H1 (cell line): ENCODE measurements at regions not wholly inside any gene's neighbourhood (a gene's known extent, or its start where the extent isn't known, plus 50 kb on each side); places are given as distances from the start of the nearest gene placed in this dataset.

Experiments
- CTCF ChIA-PET: fragments of 300-600 bp; sonication (Branson Sonifier 250); formaldehyde crosslinking; loops from one replicate; lab custom pipeline; 2021; ENCODE audit not compliant: partially characterized antibody; lab: Charles Lee
- POLR2A ChIA-PET: fragments of 300-600 bp; sonication (Branson Sonifier 250); formaldehyde crosslinking; loops from one replicate; lab custom pipeline; 2021; ENCODE audit warnings: inconsistent platforms; ENCODE audit not compliant: partially characterized antibody; lab: Charles Lee
- DNase-seq, 2 experiments: peaks; one replicate each; pipeline versions ENCODE4 v3.0.0 to v3.0.0-alpha.2; 2010 to 2022; ENCODE audit warnings: low spot score in 2 of 2, low read depth in 1 of 2, mixed read lengths in 1 of 2
- FAIRE-seq: peaks from 2 replicates; lab custom pipeline; 2011; peaks lifted over from hg19 to GRCh38; lab: Jason Lieb, UNC
- H2AFZ ChIP-seq: 2 replicates; pipeline ENCODE4 v1.8.1; 2012; ENCODE audit warnings: low read length, inconsistent platforms
- H2AK5ac ChIP-seq: 2 replicates; pipeline ENCODE4 v1.6.1; 2013; ENCODE audit warnings: low read depth, low read length
- H2BK120ac ChIP-seq: replicated peaks from 2 replicates; pipeline ENCODE3; 2013; ENCODE audit warnings: low read depth, low read length, inconsistent platforms
- H2BK12ac ChIP-seq: 2 replicates; pipeline ENCODE4 v1.6.1; 2013; ENCODE audit warnings: low read depth, low read length
- H2BK15ac ChIP-seq: 2 replicates; pipeline ENCODE4 v1.6.1; 2013; ENCODE audit warnings: low read length
- H2BK20ac ChIP-seq: 2 replicates; pipeline ENCODE4 v1.6.1; 2013; ENCODE audit warnings: low read length
- H2BK5ac ChIP-seq: 2 replicates; pipeline ENCODE4 v1.6.1; 2013; ENCODE audit warnings: low read depth, low read length
- H3K14ac ChIP-seq: 2 replicates; pipeline ENCODE4 v1.6.1; 2013; ENCODE audit warnings: inconsistent platforms; ENCODE audit not compliant: insufficient read length
- H3K18ac ChIP-seq: 2 replicates; pipeline ENCODE4 v1.6.1; 2013; ENCODE audit warnings: low read length; ENCODE audit errors: extremely low read depth
- H3K23ac ChIP-seq: 2 replicates; pipeline ENCODE4 v1.6.1; 2013; ENCODE audit warnings: inconsistent platforms; ENCODE audit not compliant: insufficient read length
- H3K23me2 ChIP-seq: 2 replicates; pipeline ENCODE4 v1.6.1; 2013; ENCODE audit warnings: low read depth, low read length
- H3K27ac ChIP-seq: 2 replicates; pipeline ENCODE4 v1.6.1; 2011; ENCODE audit warnings: low read depth, low read length, inconsistent platforms
- H3K27me3 ChIP-seq, 4 experiments: replicated peaks in 1 of 4; 1 replicate in 1 of 4; 2 replicates in 3 of 4; pipeline versions ENCODE4 v1.6.1 to v1.8.1; 2011 to 2013; ENCODE audit warnings: low read length in 3 of 4, mild to moderate bottlenecking in 3 of 4, inconsistent platforms in 2 of 4, mixed read lengths in 2 of 4, moderate library complexity in 1 of 4; ENCODE audit not compliant: control insufficient read depth in 3 of 4, insufficient read depth in 3 of 4; ENCODE audit errors: extremely low read depth in 1 of 4
- H3K36me3 ChIP-seq, 4 experiments: 2 replicates each; pipeline versions ENCODE4 v1.6.1 to v1.8.1; 2011 to 2013; ENCODE audit warnings: mild to moderate bottlenecking in 4 of 4, low read length in 3 of 4, moderate library complexity in 2 of 4, control low read depth in 1 of 4, inconsistent platforms in 1 of 4; ENCODE audit not compliant: insufficient read depth in 4 of 4, control insufficient read depth in 2 of 4
- H3K4ac ChIP-seq: replicated peaks from 2 replicates; pipeline ENCODE3; 2013; ENCODE audit warnings: low read length, low read depth, mixed read lengths, inconsistent platforms; ENCODE audit not compliant: insufficient read length
- H3K4me1 ChIP-seq, 4 experiments: replicated peaks in 1 of 4; 1 replicate in 1 of 4; 2 replicates in 3 of 4; pipeline versions ENCODE4 v1.6.1 to v1.8.1; 2011 to 2013; ENCODE audit warnings: low read length in 3 of 4, inconsistent platforms in 2 of 4, mixed read lengths in 1 of 4; ENCODE audit not compliant: insufficient read depth in 4 of 4, control insufficient read depth in 3 of 4
- H3K4me2 ChIP-seq, 2 experiments: 2 replicates each; pipeline versions ENCODE4 v1.6.1 to v1.8.1; 2011 to 2013; ENCODE audit warnings: low read depth in 2 of 2, low read length in 2 of 2, control low read depth in 1 of 2, inconsistent platforms in 1 of 2, mild to moderate bottlenecking in 1 of 2; ENCODE audit not compliant: insufficient read depth in 1 of 2
- H3K4me3 ChIP-seq, 4 experiments: fragments of 200-600, 300-600 bp in 1 of 4; sonication (generic), shearing (Covaris generic), sonication (Bioruptor Twin) in 1 of 4; 2 replicates each; pipeline versions ENCODE4 v1.5.1 to v1.8.1; 2011 to 2016; ENCODE audit warnings: low read length in 4 of 4, low read depth in 3 of 4, control low read depth in 2 of 4, inconsistent platforms in 2 of 4, mild to moderate bottlenecking in 2 of 4, mixed read lengths in 1 of 4, moderate library complexity in 1 of 4; ENCODE audit not compliant: insufficient read depth in 2 of 4; ENCODE audit errors: extremely low read depth in 1 of 4
- H3K56ac ChIP-seq: replicated peaks from 2 replicates; pipeline ENCODE3; 2013; ENCODE audit warnings: low read depth, mild to moderate bottlenecking, mixed read lengths, low read length, inconsistent platforms; ENCODE audit not compliant: insufficient read length
- H3K79me1 ChIP-seq: 2 replicates; pipeline ENCODE4 v1.6.1; 2013; ENCODE audit warnings: low read depth, low read length, control low read depth
- H3K79me2 ChIP-seq, 2 experiments: 2 replicates each; pipeline versions ENCODE4 v1.6.1 to v1.8.1; 2012 to 2013; ENCODE audit warnings: low read length in 2 of 2, mild to moderate bottlenecking in 2 of 2, inconsistent platforms in 1 of 2; ENCODE audit not compliant: insufficient read depth in 2 of 2, control insufficient read depth in 1 of 2
- H3K9ac ChIP-seq, 4 experiments: replicated peaks in 1 of 4; 1 replicate in 1 of 4; 2 replicates in 3 of 4; pipeline versions ENCODE4 v1.6.1 to v1.8.1; 2011 to 2013; ENCODE audit warnings: low read depth in 3 of 4, low read length in 3 of 4, control low read depth in 2 of 4, mild to moderate bottlenecking in 2 of 4, moderate library complexity in 2 of 4, inconsistent platforms in 1 of 4; ENCODE audit errors: extremely low read depth in 1 of 4
- H3K9me3 ChIP-seq, 2 experiments: 2 replicates each; pipeline versions ENCODE4 v1.6.1 to v1.8.1; 2012 to 2013; ENCODE audit warnings: mild to moderate bottlenecking in 2 of 2, moderate library complexity in 2 of 2, control low read depth in 1 of 2, inconsistent platforms in 1 of 2, low read depth in 1 of 2, low read length in 1 of 2, mixed read lengths in 1 of 2; ENCODE audit not compliant: insufficient read depth in 2 of 2
- H4K20me1 ChIP-seq, 2 experiments: replicated peaks in 1 of 2; 2 replicates each; pipeline versions ENCODE3 to v1.8.1; 2011 to 2013; ENCODE audit warnings: inconsistent platforms in 2 of 2, low read length in 2 of 2, mild to moderate bottlenecking in 1 of 2; ENCODE audit not compliant: insufficient read depth in 2 of 2, control insufficient read depth in 1 of 2
- H4K5ac ChIP-seq: 2 replicates; pipeline ENCODE4 v1.6.1; 2013; ENCODE audit warnings: low read length, low read depth, mixed read lengths, inconsistent platforms; ENCODE audit not compliant: insufficient read length
- H4K8ac ChIP-seq: 2 replicates; pipeline ENCODE4 v1.8.0; 2013; ENCODE audit warnings: mild to moderate bottlenecking, moderate library complexity, low read length, inconsistent platforms; ENCODE audit not compliant: insufficient read depth; ENCODE audit errors: extremely low read depth
- H4K91ac ChIP-seq: replicated peaks from 2 replicates; pipeline ENCODE3; 2013; ENCODE audit warnings: low read length, mixed read lengths, inconsistent platforms; ENCODE audit not compliant: insufficient read length
- BRCA1 ChIP-seq: IDR thresholded peaks from 2 replicates; pipeline ENCODE4 v1.6.1; 2012; ENCODE audit warnings: low read depth, low read length, improper control_type of control experiment
- CBX8 ChIP-seq: fragments of 300-800, 300-1000 bp; sonication (generic); IDR thresholded peaks from 2 replicates; pipeline ENCODE4 v1.7.1; 2016; ENCODE audit warnings: low read depth, low read length, borderline replicate concordance
- CEBPB ChIP-seq: IDR thresholded peaks from 2 replicates; pipeline ENCODE4 v1.6.1; 2012; ENCODE audit warnings: low read depth, low read length
- CREB1 ChIP-seq: IDR thresholded peaks from 2 replicates; pipeline ENCODE4 v1.6.1; 2012; ENCODE audit warnings: inconsistent platforms
- HDAC6 ChIP-seq: IDR thresholded peaks from one replicate; pipeline ENCODE4 v1.7.1; 2012; ENCODE audit warnings: low read depth, mild to moderate bottlenecking, inconsistent platforms, low read length, moderate library complexity
- KDM1A ChIP-seq: fragments of 200-600, 300-600 bp; sonication (generic); IDR thresholded peaks from 2 replicates; pipeline ENCODE4 v1.7.1; 2016; ENCODE audit warnings: mild to moderate bottlenecking, low read length, borderline replicate concordance
- POLR2A ChIP-seq, 2 experiments: IDR thresholded peaks; 1 replicate in 1 of 2; 2 replicates in 1 of 2; pipeline ENCODE4 v1.6.1; 2011; ENCODE audit warnings: low read depth in 2 of 2, low read length in 2 of 2, mild to moderate bottlenecking in 2 of 2; ENCODE audit errors: control extremely low read depth in 1 of 2
- RAD21 ChIP-seq, 2 experiments: IDR thresholded peaks in 1 of 2; conservative IDR thresholded peaks in 1 of 2; 2 replicates each; pipeline ENCODE4 v1.6.1; 2011; ENCODE audit warnings: low read depth in 2 of 2, low read length in 2 of 2, improper control_type of control experiment in 1 of 2, inconsistent platforms in 1 of 2, mild to moderate bottlenecking in 1 of 2, moderate library complexity in 1 of 2
- SAP30 ChIP-seq: fragments of 300-600 bp; sonication (generic); IDR thresholded peaks from 2 replicates; pipeline ENCODE4 v1.7.1; 2012; ENCODE audit warnings: low read length, moderate library complexity, mild to moderate bottlenecking, inconsistent platforms; ENCODE audit not compliant: insufficient read depth, insufficient replicate concordance
- TEAD4 ChIP-seq: IDR thresholded peaks from 2 replicates; pipeline ENCODE4 v1.6.1; 2012; ENCODE audit warnings: low read depth, low read length, inconsistent platforms, mixed read lengths
- YY1 ChIP-seq: IDR thresholded peaks from 2 replicates; pipeline ENCODE4 v1.6.1; 2011; ENCODE audit warnings: low read depth, mild to moderate bottlenecking, low read length
- WGBS, 2 experiments: shearing (Covaris generic) in 1 of 2; methylation state at CpG; one replicate each; pipeline versions ENCODE4 v1.1.6 to v1.1.7; 2013 to 2015; ENCODE audit warnings: low lambda C conversion rate in 2 of 2, mixed read lengths in 2 of 2, inconsistent platforms in 1 of 2, low coverage in 1 of 2, missing lambda C conversion rate in 1 of 2; ENCODE audit not compliant: insufficient replicate concordance in 2 of 2, insufficient coverage in 1 of 2, insufficient read length in 1 of 2; ENCODE audit errors: extremely low coverage in 1 of 2, missing lambda C conversion rate in 1 of 2; 5-methylcytosine and 5-hydroxymethylcytosine counted together
- TF ChIP-seq, protein P1 (sequence below): IDR thresholded peaks from 2 replicates; pipeline ENCODE4 v1.6.1; 2012; ENCODE audit warnings: low read length, inconsistent platforms

DNA sequence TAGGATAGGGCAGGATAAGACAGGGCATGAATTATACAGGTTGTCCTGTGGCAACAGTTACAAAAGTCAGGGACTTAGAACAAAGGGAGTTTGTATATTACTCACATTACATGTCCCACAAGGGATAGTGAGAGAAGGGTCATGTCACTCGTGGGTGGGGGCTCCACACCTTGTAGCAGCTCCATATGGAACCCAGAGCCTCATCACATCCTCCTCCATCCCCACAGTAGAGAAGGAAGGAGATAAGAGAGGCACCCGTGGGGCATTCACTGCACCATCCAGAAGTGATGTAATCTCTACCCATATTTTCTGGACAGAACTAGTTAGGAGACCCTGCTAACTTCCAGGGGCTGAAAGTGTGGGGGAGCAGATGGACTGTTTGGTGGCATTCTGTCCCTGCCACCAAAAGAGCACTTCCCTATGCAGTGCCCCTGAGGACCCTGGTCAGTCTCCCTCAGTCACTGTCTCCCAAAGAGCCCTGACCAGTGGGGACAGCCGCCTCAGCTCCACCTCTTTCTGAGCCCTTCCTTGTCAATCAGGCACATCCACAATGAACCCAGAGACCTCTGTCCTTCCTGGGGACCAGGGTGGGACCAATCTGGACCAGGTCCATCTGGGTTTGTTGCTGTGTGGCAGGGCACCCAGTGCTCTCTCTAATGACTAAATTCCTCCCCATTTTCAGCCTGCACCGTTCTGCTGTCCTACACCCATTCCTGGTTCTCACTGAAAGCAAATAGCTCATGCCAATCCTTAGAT lies 154.8 kb upstream of the ETV3 start:
- Histone ChIP-seq H2AK5ac (no peak overlapping the region), H3K79me1 (no peaks in the 10 kb centered on the region), H2BK15ac (no peak overlapping the region), H4K20me1 (no peaks in the 10 kb centered on the region), H3K4me2 (no peak overlapping the region), H3K79me2 (no peaks in the 10 kb centered on the region), H3K36me3 (no peaks in the 10 kb centered on the region), H3K9ac (no peak overlapping the region), H3K27ac (no peak overlapping the region), H2BK12ac (no peak overlapping the region), H3K56ac (no peak overlapping the region), H2BK120ac (no peak overlapping the region), H2BK20ac (no peak overlapping the region), H3K4me3 (no peak overlapping the region), H3K23me2 (no peaks in the 10 kb centered on the region), H3K4me1 (no peaks in the 10 kb centered on the region), H4K8ac (no peak overlapping the region), H4K91ac (no peak overlapping the region), H3K14ac (no peak overlapping the region), H3K27me3 (peaks cover 0 to 6% (median 0%) of the 10 kb centered on the region in 4 experiments; a peak in 2 of 7 replicates), H2BK5ac (no peak overlapping the region), H3K4ac (no peak overlapping the region), H2AFZ (no peak overlapping the region), H3K23ac (no peak overlapping the region), H4K5ac (no peak overlapping the region), H3K9me3 (no peaks in the 10 kb centered on the region), H3K18ac (no peak overlapping the region)
- DNase-seq (no peak), FAIRE-seq (no peak)
- WGBS, 2 experiments: 86% methylated on average over 3 of the region's 4 CpGs; no CpG with 5 or more reads in 1 of the 2 experiments
- CTCF ChIA-PET: interaction anchor here (0.6 to 1.0 kb wide), 3 partner anchors 10 to 287 kb away, joined by 3 read pairs; no protein-coding TSS in a partner anchor
- POLR2A ChIA-PET: no interaction called here
- TF ChIP-seq, protein P1, sequence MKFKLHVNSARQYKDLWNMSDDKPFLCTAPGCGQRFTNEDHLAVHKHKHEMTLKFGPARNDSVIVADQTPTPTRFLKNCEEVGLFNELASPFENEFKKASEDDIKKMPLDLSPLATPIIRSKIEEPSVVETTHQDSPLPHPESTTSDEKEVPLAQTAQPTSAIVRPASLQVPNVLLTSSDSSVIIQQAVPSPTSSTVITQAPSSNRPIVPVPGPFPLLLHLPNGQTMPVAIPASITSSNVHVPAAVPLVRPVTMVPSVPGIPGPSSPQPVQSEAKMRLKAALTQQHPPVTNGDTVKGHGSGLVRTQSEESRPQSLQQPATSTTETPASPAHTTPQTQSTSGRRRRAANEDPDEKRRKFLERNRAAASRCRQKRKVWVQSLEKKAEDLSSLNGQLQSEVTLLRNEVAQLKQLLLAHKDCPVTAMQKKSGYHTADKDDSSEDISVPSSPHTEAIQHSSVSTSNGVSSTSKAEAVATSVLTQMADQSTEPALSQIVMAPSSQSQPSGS: no peak
- TF ChIP-seq BRCA1: no peak
- no peak for TF ChIP-seq CEBPB
- no peak for TF ChIP-seq HDAC6
- no peak for TF ChIP-seq KDM1A
- no peak for TF ChIP-seq RAD21 (IDR thresholded peaks at IDR 0.05 in 1 of 2, conservative IDR thresholded peaks at IDR 0.05 in 1 of 2; ENCODE audit: low read depth in 2 of 2, low read length in 2 of 2)
- no peak for TF ChIP-seq POLR2A (IDR thresholded peaks at IDR 0.05; ENCODE audit: control extremely low read depth in 1 of 2, low read depth in 2 of 2, low read length in 2 of 2)
- TF ChIP-seq TEAD4: no peak
- no peak for TF ChIP-seq CBX8
- TF ChIP-seq CREB1: no peak
- TF ChIP-seq SAP30: no peak
- no peak for TF ChIP-seq YY1
